ENCODE measurements at regions not wholly inside any gene's neighbourhood (a gene's known extent, or its start where the extent isn't known, plus 50 kb on each side); places are given as distances from the start of the nearest gene placed in this dataset.

DNA sequence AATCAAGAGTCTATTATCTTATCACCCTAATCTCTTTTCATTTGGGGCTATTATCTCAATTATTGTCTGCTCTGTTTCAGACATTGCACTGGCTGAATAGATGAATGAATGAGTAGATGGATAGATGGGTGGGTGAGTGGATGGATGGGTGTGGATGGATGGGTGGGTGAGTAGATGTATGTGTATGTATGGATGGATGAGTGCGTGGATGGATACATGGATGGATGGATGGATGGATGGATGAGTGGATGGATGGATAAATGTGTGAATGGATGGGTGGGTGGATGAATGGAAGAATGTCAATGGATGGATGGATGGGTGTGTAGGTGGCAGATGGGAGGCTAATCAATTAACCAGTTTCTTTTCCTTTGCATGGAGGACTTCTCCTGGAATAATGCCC is 301.7 kb downstream of the NSG2 start:
- no peak for DNase-seq
- ChIA-PET CTCF (interaction anchor here (0.6 kb wide), 1 partner anchor 1194 kb away, joined by 6 read pairs; no protein-coding TSS in a partner anchor), POLR2A (no interaction called here)
- Mint-ChIP-seq H3K9me3 (ENCODE audit: low read depth) (no peaks in the 10 kb centered on the region), H3K4me1 (no peaks in the 10 kb centered on the region), H3K27me3 (peaks cover 9% of the 10 kb centered on the region), H3K4me3 (no peak overlapping the region), H3K36me3 (ENCODE audit: low read depth) (no peaks in the 10 kb centered on the region), H3K27ac (no peak overlapping the region)
- intact Hi-C loops (cut with DNase I, micrococcal nuclease): no loop called here
- ATAC-seq: no peak

DNA sequence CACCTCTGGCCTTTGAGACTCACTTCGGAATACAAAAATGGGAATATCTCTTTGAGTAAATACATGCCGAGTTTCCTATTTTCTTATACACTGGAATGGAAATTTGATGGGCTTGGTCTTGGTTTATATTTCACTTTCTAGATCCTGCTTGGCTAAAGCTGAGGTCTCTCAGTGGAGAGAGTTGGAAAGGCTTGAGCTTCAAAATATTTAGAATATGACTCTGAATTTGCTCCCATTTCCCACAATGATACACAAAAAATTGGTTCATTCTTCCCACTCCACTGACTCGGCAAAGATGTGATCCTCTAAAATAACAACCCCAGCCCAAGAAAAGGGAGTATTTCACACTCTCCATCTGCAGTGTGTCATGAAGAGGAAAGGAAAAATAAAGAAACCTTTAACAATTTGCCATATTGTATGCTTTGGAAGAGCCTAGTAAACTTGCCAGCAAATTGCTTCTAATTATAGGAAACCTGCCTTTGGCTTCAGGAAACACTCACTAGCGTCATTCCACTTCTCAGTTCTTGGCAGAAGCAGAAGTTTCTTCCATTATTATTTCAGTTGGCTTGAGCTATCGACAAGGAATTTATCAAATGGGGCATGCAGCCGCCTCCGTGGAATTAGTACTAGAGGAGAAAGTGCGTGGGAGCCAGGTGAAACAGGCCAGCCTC is 302.9 kb downstream of the NSG2 start:
- ATAC-seq: no peak
- Mint-ChIP-seq H3K4me1 (no peaks in the 10 kb centered on the region), H3K27me3 (peaks cover 12% of the 10 kb centered on the region), H3K36me3 (ENCODE audit: low read depth) (no peaks in the 10 kb centered on the region), H3K4me3 (no peak overlapping the region), H3K9me3 (ENCODE audit: low read depth) (no peaks in the 10 kb centered on the region), H3K27ac (no peak overlapping the region)
- CTCF ChIA-PET: no interaction called here
- intact Hi-C loops (cut with DNase I, micrococcal nuclease): no loop called here
- POLR2A ChIA-PET: no interaction called here
- DNase-seq: no peak

DNA sequence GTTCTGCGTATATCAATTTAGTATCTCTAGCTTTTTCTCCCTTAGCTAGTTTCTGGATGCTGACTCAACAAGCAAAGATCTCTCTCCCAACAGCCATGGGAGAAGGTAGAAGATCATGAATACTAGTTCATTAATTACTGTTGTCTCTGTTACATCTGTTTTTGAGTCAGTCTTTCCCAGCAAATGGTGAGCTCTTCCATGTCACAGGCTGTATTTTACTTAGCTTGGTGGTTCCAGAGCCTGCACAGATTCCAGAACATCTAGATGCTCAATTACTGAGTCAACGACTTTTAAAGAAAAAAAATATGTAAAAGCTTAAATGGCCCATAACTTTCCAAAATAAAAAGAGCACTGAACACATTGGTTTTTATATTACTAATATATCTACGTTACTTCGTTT is 307.2 kb downstream of the NSG2 start:
- ChIA-PET CTCF (interaction anchor here (0.7 kb wide), 1 partner anchor 9 kb away, joined by 3 read pairs; no protein-coding TSS in a partner anchor), POLR2A (no interaction called here)
- H3K27me3 Mint-ChIP-seq: peaks cover 9% of the 10 kb centered on the region
- intact Hi-C loops (cut with DNase I, micrococcal nuclease): no loop called here
- H3K4me3 Mint-ChIP-seq: no peak overlapping the region
- ATAC-seq (no peak), DNase-seq (no peak)
- H3K4me1 Mint-ChIP-seq: no peaks in the 10 kb centered on the region
- no peaks in the 10 kb centered on the region for H3K9me3 Mint-ChIP-seq (ENCODE audit: low read depth)
- no peaks in the 10 kb centered on the region for H3K36me3 Mint-ChIP-seq (ENCODE audit: low read depth)
- H3K27ac Mint-ChIP-seq: no peak overlapping the region

DNA sequence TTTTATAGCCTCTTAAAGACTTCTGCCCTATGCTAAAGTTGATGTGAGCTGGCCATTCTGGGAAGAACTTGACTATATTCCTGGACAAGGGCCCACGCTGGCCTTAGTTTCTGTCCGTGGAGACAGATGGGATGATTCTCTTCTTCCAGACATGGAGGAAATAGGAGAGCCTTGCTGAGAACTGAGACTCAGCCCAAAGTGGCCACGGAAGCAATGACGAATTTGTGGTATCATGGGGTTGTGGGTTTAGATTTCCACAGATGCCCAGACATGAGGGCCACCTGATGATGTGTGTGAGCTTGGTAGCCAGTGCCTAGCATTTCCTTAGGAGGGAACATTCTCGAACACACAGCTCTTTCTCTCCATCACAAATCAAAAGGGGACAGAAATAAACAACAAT is 309.1 kb downstream of the NSG2 start:
- Mint-ChIP-seq H3K4me3 (no peak overlapping the region), H3K9me3 (ENCODE audit: low read depth) (no peaks in the 10 kb centered on the region), H3K36me3 (ENCODE audit: low read depth) (no peaks in the 10 kb centered on the region), H3K27ac (no peak overlapping the region), H3K4me1 (no peaks in the 10 kb centered on the region), H3K27me3 (peaks cover 8% of the 10 kb centered on the region)
- ChIA-PET POLR2A (no interaction called here), CTCF (interaction anchor here (0.6 kb wide), 1 partner anchor 49 kb away, joined by 4 read pairs; no protein-coding TSS in a partner anchor)
- intact Hi-C loops (cut with DNase I, micrococcal nuclease): no loop called here
- ATAC-seq (no peak), DNase-seq (no peak)

DNA sequence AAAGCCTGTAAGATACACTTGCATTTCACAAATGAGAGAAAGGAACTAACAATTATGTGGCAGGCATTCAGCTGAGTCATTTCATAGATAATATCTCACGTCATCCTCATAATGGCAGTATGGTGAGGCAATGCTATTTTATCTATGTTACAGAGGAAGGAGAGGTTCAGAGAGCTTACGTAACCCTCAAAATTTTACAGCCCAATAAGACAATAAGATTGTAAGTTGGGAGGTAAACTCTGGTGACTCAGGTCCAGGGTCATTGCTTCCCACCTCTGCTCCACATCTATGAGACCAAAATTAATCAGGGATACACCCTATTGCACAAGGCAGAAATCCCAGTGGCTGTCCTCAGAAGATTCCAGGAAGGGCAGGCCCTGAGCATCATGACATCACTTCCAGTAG is 309.7 kb downstream of the NSG2 start:
- CTCF ChIA-PET: interaction anchor here (0.6 kb wide), 1 partner anchor 49 kb away, joined by 4 read pairs; no protein-coding TSS in a partner anchor
- H3K4me1 Mint-ChIP-seq: no peaks in the 10 kb centered on the region
- no peaks in the 10 kb centered on the region for H3K36me3 Mint-ChIP-seq (ENCODE audit: low read depth)

DNA sequence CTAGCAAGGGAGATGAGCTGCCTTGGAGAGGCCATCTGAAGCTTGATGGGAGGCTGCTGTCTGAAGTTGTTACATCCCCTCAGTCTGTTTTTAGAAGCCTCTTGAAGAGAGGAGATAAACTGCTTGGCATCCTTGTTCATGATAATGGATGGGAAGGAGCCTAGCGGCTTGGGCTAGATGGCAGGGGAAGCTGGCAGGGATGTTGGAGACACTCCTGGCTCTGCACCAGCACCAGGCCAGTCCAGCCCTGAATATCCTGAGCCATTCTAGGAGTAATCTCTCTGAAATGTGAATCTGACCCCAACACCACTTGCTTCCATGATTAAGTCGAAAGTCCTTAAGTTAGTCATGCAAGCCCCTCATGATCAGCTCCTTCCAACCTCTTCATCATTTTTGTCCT is 310.5 kb downstream of the NSG2 start:
- H3K36me3 Mint-ChIP-seq (ENCODE audit: low read depth): no peaks in the 10 kb centered on the region
- ATAC-seq: no peak
- DNase-seq: no peak
- no peaks in the 10 kb centered on the region for H3K4me1 Mint-ChIP-seq
- CTCF ChIA-PET: interaction anchor here (0.5 kb wide), 1 partner anchor 61 kb away, joined by 3 read pairs; no protein-coding TSS in a partner anchor
- peaks cover 5% of the 10 kb centered on the region for H3K27me3 Mint-ChIP-seq
- H3K9me3 Mint-ChIP-seq (ENCODE audit: low read depth): no peaks in the 10 kb centered on the region
- no peak overlapping the region for H3K27ac Mint-ChIP-seq
- no peak overlapping the region for H3K4me3 Mint-ChIP-seq
- intact Hi-C loops (cut with DNase I, micrococcal nuclease): no loop called here
- POLR2A ChIA-PET: no interaction called here

More for the DNA sequence above, 309.7 kb downstream of the NSG2 start:
- H3K27ac Mint-ChIP-seq: no peak overlapping the region
- peaks cover 8% of the 10 kb centered on the region for H3K27me3 Mint-ChIP-seq
- POLR2A ChIA-PET: no interaction called here
- H3K4me3 Mint-ChIP-seq: no peak overlapping the region
- intact Hi-C loops (cut with DNase I, micrococcal nuclease): no loop called here
- DNase-seq: no peak
- no peak for ATAC-seq
- H3K9me3 Mint-ChIP-seq (ENCODE audit: low read depth): no peaks in the 10 kb centered on the region

DNA sequence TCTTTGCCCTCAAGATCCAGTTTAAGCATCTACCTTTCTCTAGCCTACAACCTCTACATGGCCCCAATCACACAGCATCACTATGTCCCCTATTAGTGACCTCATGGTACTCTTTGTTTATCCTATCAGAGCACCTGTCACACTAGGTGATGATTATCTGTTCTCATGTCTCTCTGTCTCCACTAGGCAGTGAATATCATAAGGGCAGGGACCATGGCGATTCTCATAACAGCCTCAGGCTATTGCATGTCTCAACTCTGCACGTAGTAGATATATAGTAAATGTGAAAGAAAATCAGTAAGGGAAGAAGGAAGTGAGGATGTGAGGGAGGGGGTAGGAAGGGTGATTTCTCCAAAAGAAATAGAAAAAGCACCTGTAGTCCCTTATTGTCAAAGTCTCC is 311.0 kb downstream of the NSG2 start:
- peaks cover under 1% of the 10 kb centered on the region for H3K9me3 Mint-ChIP-seq (ENCODE audit: low read depth)
- H3K4me3 Mint-ChIP-seq: no peak overlapping the region
- ATAC-seq: no peak
- no peaks in the 10 kb centered on the region for H3K36me3 Mint-ChIP-seq (ENCODE audit: low read depth)
- CTCF ChIA-PET: interaction anchor here (0.5 kb wide), 1 partner anchor 62 kb away, joined by 3 read pairs; no protein-coding TSS in a partner anchor
- no peak for DNase-seq
- intact Hi-C loops (cut with DNase I, micrococcal nuclease): no loop called here
- H3K4me1 Mint-ChIP-seq: no peaks in the 10 kb centered on the region
- POLR2A ChIA-PET: no interaction called here
- H3K27ac Mint-ChIP-seq: no peak overlapping the region
- peaks cover 4% of the 10 kb centered on the region for H3K27me3 Mint-ChIP-seq

DNA sequence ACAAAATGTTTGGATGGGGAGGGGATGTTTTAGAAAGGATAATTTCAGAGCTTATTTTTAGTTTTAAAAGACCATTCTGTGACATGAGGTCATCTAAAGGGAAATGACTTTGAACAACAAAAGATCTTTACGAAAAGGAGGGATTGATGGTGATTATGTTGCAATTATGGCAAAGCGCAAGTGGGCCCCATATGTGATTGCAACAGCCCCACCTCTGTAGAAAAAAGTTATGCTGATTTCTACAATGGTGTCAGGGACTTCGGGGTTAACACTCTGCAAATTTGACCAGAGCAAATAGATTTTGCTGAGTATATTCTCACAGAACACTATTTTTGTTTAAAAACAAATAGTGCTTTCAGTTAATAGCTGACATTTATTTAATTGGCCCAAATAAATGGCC is 312.8 kb downstream of the NSG2 start:
- H3K27ac Mint-ChIP-seq: no peak overlapping the region
- ATAC-seq (no peak), DNase-seq (no peak)
- H3K4me1 Mint-ChIP-seq: no peaks in the 10 kb centered on the region
- H3K4me3 Mint-ChIP-seq: no peak overlapping the region
- peaks cover 11% of the 10 kb centered on the region for H3K9me3 Mint-ChIP-seq (ENCODE audit: low read depth)
- ChIA-PET CTCF (no interaction called here), POLR2A (no interaction called here)
- intact Hi-C loops (cut with DNase I, micrococcal nuclease): no loop called here
- H3K36me3 Mint-ChIP-seq (ENCODE audit: low read depth): no peaks in the 10 kb centered on the region
- no peaks in the 10 kb centered on the region for H3K27me3 Mint-ChIP-seq

DNA sequence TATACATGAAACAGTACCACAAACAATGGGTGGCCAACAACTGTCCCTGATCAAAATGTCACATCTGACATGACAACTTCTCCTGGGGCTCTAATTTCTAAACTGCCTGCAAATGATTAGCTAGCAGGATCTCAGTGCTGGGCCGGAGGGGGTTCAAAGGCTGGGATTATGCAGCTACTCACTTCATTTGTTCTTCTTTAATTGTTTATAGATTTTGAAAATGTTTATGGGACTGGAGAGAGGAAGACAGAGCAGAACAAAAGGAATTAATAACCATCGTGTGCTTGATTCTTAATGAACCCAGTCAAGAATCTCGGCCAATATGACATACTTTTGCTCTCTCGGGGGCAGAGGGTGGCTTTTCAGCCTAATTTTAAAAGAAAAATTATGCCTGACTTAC is 313.6 kb downstream of the NSG2 start:
- Mint-ChIP-seq H3K4me1 (no peaks in the 10 kb centered on the region), H3K9me3 (ENCODE audit: low read depth) (peaks cover 11% of the 10 kb centered on the region), H3K27ac (no peak overlapping the region), H3K27me3 (no peaks in the 10 kb centered on the region), H3K4me3 (no peak overlapping the region), H3K36me3 (ENCODE audit: low read depth) (no peaks in the 10 kb centered on the region)
- CTCF ChIA-PET: interaction anchor here (0.7 kb wide), 1 partner anchor 100 kb away, joined by 3 read pairs; no protein-coding TSS in a partner anchor
- intact Hi-C loops (cut with DNase I, micrococcal nuclease): no loop called here
- DNase-seq: no peak
- ATAC-seq: no peak
- POLR2A ChIA-PET: no interaction called here

DNA sequence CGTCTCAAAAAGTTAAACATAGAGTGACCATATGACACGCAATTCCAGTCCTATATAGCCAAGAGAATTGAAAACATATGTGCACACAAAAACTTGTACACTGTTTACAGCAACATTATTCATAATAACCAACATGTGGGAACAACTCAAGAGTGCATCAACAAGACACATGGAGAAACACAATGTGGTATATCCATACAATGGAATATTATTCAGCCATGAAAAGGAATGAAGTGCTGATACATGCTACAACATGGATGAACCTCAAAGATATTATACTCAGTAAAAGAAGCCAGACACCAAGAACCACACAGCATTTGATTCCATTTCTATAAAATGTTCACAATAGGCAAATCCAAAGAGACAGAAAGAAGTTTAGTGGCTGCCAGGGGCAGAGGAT is 317.0 kb downstream of the NSG2 start:
- H3K27ac Mint-ChIP-seq: no peak overlapping the region

DNA sequence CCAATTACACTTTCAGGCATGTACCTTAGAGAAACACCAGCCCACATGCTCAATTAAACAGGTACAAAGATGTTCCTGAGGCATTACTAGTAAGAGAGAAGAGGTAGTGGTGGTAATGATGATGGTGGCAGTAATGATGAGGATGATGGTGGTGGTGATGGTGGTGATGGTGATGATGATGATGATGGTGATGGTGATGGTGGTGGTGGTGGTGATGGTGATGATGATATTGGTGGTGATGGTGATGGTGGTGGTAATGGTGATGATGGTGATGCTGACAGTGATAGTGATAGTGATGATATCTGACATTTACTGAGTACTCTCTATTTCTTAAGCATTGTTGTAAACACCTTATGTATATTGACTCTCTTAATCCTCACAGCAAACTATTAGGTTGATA is 318.4 kb downstream of the NSG2 start:
- no peak for ATAC-seq
- H3K9me3 Mint-ChIP-seq (ENCODE audit: low read depth): peaks cover 11% of the 10 kb centered on the region
- H3K4me3 Mint-ChIP-seq: no peak overlapping the region
- ChIA-PET POLR2A (no interaction called here), CTCF (no interaction called here)
- no peaks in the 10 kb centered on the region for H3K4me1 Mint-ChIP-seq
- H3K27me3 Mint-ChIP-seq: peaks cover 3% of the 10 kb centered on the region
- intact Hi-C loops (cut with DNase I, micrococcal nuclease): no loop called here
- H3K27ac Mint-ChIP-seq: no peak overlapping the region
- DNase-seq: no peak
- no peaks in the 10 kb centered on the region for H3K36me3 Mint-ChIP-seq (ENCODE audit: low read depth)

More for the DNA sequence above, 317.0 kb downstream of the NSG2 start:
- H3K9me3 Mint-ChIP-seq (ENCODE audit: low read depth): peaks cover 11% of the 10 kb centered on the region
- DNase-seq (no peak), ATAC-seq (no peak)
- no peaks in the 10 kb centered on the region for H3K4me1 Mint-ChIP-seq
- no peaks in the 10 kb centered on the region for H3K36me3 Mint-ChIP-seq (ENCODE audit: low read depth)
- intact Hi-C loops (cut with DNase I, micrococcal nuclease): no loop called here
- POLR2A ChIA-PET: no interaction called here
- peaks cover 3% of the 10 kb centered on the region for H3K27me3 Mint-ChIP-seq
- CTCF ChIA-PET: no interaction called here
- no peak overlapping the region for H3K4me3 Mint-ChIP-seq

DNA sequence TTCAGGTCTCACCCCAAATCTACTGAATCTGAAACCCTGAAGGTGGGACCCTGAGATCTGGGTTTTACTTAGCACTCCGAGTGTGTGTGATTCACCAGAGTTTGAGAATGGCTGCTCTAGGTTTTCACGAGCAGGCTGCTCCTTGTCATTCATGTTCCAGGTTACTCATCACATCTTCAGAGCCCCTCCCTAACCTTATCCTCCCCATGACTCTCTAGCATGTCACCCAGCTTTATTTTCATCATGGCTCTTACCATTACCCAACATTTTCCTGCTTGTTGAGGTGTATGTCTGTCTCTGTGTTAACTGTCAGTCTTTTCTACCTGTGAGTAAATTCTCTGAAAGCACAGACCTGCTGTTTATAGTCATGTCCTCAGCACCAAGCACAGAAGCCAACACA is 319.2 kb downstream of the NSG2 start:
- DNase-seq: no peak
- ATAC-seq: no peak
- Mint-ChIP-seq H3K27me3 (peaks cover 3% of the 10 kb centered on the region), H3K27ac (no peak overlapping the region), H3K9me3 (ENCODE audit: low read depth) (peaks cover 11% of the 10 kb centered on the region), H3K4me3 (no peak overlapping the region), H3K4me1 (no peaks in the 10 kb centered on the region), H3K36me3 (ENCODE audit: low read depth) (no peaks in the 10 kb centered on the region)
- intact Hi-C loops (cut with DNase I, micrococcal nuclease): no loop called here
- ChIA-PET POLR2A (no interaction called here), CTCF (no interaction called here)

Measured in activated CD4-positive, alpha-beta T cell treated with anti-CD3 and anti-CD28 coated beads for 36 hours (primary cell).